ENCODE measurements at regions not wholly inside any gene's neighbourhood (a gene's known extent, or its start where the extent isn't known, plus 50 kb on each side); places are given as distances from the start of the nearest gene placed in this dataset.
"Not testable (repeated sequence)": the region's sequence is repeated elsewhere in the genome, so short reads cannot be mapped to it uniquely, and the experiment has no call there.

DNA sequence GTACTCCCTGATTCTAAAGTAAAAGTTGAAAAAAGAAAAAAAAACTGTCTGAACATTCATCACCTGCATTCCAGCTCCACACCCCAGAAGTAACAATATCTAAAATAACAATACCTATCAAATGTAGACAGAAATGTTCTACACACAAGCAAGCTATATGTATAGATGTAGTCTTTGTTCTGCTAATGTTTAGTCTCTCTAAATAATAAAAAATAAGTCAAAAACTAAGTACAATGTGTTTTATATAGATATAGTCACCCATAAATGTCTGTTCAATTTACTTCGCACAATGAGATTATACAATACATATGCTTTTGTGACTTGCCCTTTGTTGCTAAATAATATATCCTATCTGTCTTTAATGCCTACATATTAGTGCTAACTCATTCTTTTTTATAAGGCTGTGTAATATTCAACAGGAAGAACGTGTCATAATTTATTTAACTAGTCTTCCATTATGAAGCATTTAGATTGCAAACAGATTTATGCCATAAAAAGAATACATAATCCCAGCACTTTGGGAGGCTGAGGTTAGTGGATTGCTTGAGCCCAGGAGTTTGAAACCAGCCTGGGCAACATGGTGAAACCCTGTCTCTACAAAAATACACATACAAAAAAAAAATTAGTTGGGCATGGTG lies 216.2 kb upstream of the ZNF217 start:
- Mint-ChIP-seq H3K27ac (peak overlapping the region; percentile 86), H3K27me3 (no peaks in the 10 kb centered on the region), H3K4me3 (no peak overlapping the region), H3K36me3 (ENCODE audit: low read depth) (no peaks in the 10 kb centered on the region), H3K4me1 (peaks cover 9% of the 10 kb centered on the region)
- H3K9me3 ChIP-seq (ENCODE audit: control insufficient read depth, low read length, poor library complexity, severe bottlenecking), result no peaks in the 10 kb centered on the region
- DNase-seq (no peak), ATAC-seq (no peak)

DNA sequence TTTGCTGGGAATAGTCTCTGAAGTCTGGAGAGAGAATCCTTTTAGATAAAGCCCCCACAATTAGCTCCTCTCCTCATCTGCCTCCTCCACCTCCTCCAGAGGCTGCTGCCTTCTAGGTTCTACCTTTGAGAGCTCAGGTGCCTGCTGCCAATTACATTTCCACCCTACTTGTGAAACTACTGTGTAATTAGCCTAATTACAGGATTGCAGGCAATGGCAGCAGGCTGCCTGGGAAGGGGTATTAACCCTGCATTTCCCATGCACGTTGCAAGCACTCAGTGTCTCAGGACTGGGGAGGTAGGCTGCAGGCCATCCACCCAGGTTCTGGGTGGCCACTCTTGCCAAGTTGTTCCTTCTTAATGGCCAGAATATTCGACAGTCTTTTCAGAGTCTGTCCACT lies 215.6 kb upstream of the ZNF217 start:
- Mint-ChIP-seq H3K27ac (peak overlapping the region; percentile 86), H3K36me3 (ENCODE audit: low read depth) (no peaks in the 10 kb centered on the region), H3K27me3 (no peaks in the 10 kb centered on the region), H3K4me1 (peaks cover 5% of the 10 kb centered on the region), H3K4me3 (no peak overlapping the region)
- ATAC-seq, result no peak
- no peak for DNase-seq
- no peaks in the 10 kb centered on the region for H3K9me3 ChIP-seq (ENCODE audit: control insufficient read depth, low read length, poor library complexity, severe bottlenecking)

DNA sequence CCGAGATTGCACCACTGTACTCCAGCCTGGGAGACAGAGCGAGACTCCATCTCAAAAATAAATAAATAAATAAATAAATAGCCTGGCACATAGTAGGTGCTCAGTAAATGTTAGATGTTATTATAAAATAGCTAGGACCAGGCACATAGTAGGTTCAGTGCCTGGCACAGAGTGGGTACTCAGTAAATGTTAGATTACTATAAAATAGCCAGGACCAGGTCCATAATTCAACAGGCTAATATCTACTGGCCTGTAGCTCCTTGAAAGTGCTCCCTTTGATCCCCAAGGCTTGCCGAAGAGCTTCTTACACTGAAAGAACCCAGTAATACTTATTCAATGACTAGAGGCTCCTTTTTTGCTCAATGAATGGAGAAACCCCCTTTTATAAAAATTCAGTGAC lies 215.1 kb upstream of the ZNF217 start:
- Mint-ChIP-seq H3K27ac (peak overlapping the region; percentile 86), H3K36me3 (ENCODE audit: low read depth) (no peaks in the 10 kb centered on the region), H3K27me3 (no peaks in the 10 kb centered on the region), H3K4me1 (peaks cover 5% of the 10 kb centered on the region), H3K4me3 (no peak overlapping the region)
- DNase-seq (no peak), ATAC-seq (no peak)
- no peaks in the 10 kb centered on the region for H3K9me3 ChIP-seq (ENCODE audit: control insufficient read depth, low read length, poor library complexity, severe bottlenecking)

DNA sequence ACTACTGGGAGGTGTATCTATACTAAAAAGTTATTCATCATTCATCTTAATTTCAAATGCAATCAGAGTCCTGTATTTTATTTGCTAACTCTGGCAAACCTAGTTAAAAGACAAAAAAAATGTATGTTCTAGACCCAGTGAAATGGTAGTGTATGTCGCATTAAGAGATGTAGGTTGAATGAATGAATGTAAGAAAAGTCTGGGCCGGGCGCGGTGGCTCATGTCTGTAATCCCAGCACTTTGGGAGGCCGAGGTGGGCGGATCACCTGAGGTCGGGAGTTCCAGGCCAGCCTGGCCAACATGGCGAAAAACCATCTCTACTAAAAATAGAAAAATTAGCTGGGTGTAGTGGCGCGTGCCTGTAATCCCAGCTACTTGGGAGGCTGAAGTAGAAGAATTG lies 214.7 kb upstream of the ZNF217 start:
- H3K4me3 Mint-ChIP-seq; ATAC-seq; H3K9me3 ChIP-seq (ENCODE audit: control insufficient read depth, low read length, poor library complexity, severe bottlenecking); H3K27ac Mint-ChIP-seq; H3K27me3 Mint-ChIP-seq; DNase-seq; H3K36me3 Mint-ChIP-seq (ENCODE audit: low read depth); H3K4me1 Mint-ChIP-seq: not testable (repeated sequence)

DNA sequence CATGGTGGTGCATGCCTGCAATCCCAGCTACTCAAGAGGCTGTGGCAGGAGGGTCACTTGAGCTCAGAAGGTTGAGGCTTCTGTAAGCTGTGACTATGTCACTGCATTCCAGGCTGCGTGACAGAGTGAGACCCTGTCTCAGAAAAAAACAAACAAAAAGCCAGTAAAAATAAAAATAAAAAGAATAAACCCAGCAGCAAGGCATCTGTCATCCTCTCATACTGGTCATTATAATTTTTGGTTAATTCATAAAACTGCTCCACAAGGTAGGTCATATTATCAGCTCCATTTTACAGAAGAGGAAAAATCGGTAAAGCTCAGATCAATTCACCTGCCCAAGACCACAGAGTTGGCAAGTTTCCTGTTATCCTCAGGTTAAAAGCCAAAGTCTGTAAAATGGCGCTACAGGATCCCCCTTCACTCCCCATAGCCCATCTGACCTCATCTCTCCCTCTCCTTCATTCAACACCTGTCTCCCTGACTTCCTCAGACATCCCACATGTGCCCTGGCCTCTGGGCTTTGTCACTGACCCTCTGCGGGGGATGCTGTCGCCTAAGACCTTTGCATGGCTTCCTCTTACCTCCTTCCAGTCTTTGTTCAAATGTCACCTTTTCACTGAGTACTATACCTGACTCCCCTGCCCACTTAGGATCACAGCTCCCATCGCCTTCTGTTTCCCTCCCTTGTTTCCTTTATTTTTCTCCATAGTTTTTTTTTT lies 213.2 kb upstream of the ZNF217 start:
- ATAC-seq, result no peak
- no peak for DNase-seq
- H3K36me3 Mint-ChIP-seq (ENCODE audit: low read depth), result no peaks in the 10 kb centered on the region
- no peaks in the 10 kb centered on the region for H3K27me3 Mint-ChIP-seq
- H3K4me3 Mint-ChIP-seq, result no peak overlapping the region
- H3K27ac Mint-ChIP-seq, result peak overlapping the region; percentile 69
- H3K9me3 ChIP-seq (ENCODE audit: control insufficient read depth, low read length, poor library complexity, severe bottlenecking), result no peaks in the 10 kb centered on the region
- peaks cover 2% of the 10 kb centered on the region for H3K4me1 Mint-ChIP-seq

DNA sequence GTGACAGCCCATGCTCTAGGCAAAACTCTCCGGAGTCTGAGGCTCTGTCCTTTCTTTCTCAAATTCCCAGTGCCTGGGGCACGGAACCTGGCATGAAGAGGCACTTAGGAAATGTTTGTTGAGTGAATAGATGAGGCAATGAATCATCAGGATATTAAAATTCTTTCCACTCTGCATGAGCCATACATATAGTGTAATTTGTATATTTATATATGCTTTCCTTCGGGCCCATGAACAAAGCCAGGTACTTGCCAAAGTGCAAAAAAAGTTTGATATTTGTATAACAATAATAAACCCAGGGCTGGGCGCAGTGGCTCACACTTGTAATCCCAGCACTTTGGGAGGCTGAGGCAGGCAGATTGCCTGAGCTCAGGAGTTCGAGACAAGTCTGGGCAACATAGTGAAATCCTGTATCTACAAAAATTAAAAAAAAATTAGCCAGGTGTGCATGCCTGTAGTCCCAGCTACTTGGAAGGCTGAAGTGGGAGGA lies 212.3 kb upstream of the ZNF217 start:
- no peak overlapping the region for H3K4me3 Mint-ChIP-seq
- H3K36me3 Mint-ChIP-seq (ENCODE audit: low read depth), result no peaks in the 10 kb centered on the region
- DNase-seq (no peak), ATAC-seq (no peak)
- H3K9me3 ChIP-seq (ENCODE audit: control insufficient read depth, low read length, poor library complexity, severe bottlenecking), result no peaks in the 10 kb centered on the region
- no peaks in the 10 kb centered on the region for H3K27me3 Mint-ChIP-seq
- peaks cover 2% of the 10 kb centered on the region for H3K4me1 Mint-ChIP-seq
- H3K27ac Mint-ChIP-seq, result no peak overlapping the region

DNA sequence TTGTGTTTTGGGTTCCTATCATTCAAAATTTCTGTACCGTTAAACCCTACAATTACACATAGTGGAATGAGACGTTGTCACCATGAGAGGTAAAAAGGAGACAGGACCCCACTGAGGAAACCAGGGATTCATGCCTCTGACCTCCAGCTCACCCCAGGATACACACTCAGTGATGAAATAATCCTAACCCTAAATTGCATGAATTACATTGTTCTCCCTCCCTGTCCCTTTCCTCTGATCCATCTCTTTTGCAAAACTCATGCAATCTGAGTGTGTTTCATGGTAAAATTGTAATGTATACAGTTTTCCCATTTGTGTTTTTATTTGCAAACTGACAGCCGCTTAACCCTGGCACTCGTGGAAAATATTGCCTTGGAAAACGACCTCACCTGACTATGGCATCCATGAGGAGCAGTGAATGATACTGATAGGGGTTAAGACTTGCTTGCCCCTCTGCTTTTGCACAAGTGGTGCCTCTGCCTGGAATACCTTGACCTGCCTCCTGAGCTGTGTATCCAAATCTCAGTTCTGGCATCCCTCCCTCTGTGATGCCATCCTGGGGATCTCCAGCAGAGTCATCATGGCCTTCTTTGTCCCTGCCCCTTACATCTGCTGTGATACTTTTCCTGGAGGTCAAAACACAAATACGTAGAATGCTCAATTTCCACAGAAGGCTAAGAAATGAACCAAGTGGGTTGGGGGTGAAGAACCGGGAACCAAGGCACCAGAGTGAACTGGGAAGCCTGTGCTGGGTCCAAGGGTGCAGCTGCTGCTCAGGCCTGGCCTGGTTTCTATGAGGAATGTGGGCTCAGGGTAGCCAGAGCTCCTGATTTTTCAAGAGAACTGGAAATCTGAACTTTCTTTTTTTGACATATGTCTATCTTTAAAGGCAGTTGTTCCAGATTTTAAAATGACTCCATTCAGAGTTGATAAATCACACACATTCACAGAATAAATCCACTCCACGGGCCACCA lies 211.6 kb upstream of the ZNF217 start:
- Mint-ChIP-seq H3K4me3 (no peak overlapping the region), H3K36me3 (ENCODE audit: low read depth) (no peaks in the 10 kb centered on the region), H3K27ac (no peak overlapping the region), H3K27me3 (no peaks in the 10 kb centered on the region), H3K4me1 (peaks cover 2% of the 10 kb centered on the region)
- ATAC-seq (no peak), DNase-seq (no peak)
- H3K9me3 ChIP-seq (ENCODE audit: control insufficient read depth, low read length, poor library complexity, severe bottlenecking), result no peaks in the 10 kb centered on the region

DNA sequence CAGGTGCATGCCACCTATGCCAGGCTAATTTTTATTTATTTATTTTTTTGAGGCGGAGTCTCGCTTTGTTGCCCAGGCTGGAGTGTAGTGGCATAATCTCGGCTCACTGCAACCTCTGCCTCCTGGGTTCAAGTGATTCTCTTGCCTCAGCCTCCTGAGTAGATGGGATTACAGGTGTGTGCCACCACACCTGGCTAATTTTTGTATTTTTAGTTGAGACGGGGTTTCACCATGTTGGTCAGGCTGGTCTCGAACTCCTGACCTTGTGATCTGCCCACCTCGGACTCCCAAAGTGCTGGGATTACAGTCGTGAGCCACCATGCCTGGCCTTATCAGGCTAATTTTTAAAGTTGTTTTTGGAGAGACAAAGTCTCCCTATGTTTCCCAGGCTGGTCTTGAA lies 210.7 kb upstream of the ZNF217 start:
- H3K27ac Mint-ChIP-seq; ATAC-seq; H3K4me1 Mint-ChIP-seq; H3K27me3 Mint-ChIP-seq; H3K36me3 Mint-ChIP-seq (ENCODE audit: low read depth); H3K4me3 Mint-ChIP-seq; H3K9me3 ChIP-seq (ENCODE audit: control insufficient read depth, low read length, poor library complexity, severe bottlenecking); DNase-seq: not testable (repeated sequence)

DNA sequence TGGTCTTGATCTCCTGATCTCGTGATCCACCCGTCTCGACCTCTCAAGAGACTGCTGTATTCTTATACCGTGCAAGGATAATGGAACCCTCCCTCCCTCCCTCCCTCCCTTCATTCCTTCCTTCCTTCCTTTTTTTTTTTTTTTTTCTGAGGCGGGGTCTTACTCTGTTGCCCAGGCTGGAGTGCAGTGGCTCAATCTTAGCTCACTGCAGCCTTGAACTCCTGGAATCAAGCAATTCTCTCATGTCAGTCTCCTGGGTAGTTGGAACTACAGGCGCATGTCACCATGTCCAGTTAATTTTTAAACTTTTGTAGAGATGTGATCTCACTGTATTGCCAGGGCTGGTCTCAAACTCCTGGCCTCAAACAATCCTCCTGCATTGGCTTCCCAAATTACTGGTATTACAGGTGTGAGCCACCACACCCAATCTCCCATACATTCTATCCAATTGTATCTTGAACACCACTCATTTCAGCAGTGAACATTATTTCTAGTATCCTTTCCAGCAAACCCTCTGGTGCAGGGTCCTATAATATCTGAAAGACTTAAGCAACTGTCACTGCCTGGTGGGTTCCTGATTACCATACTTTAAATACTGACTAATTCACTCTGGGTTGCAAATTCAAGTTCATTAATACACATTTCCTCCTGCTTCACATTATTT lies 210.0 kb upstream of the ZNF217 start:
- DNase-seq (no peak), ATAC-seq (no peak)
- Mint-ChIP-seq H3K27ac (no peak overlapping the region), H3K4me3 (no peak overlapping the region), H3K27me3 (no peaks in the 10 kb centered on the region), H3K36me3 (ENCODE audit: low read depth) (no peaks in the 10 kb centered on the region), H3K4me1 (no peaks in the 10 kb centered on the region)
- H3K9me3 ChIP-seq (ENCODE audit: control insufficient read depth, low read length, poor library complexity, severe bottlenecking), result no peaks in the 10 kb centered on the region

DNA sequence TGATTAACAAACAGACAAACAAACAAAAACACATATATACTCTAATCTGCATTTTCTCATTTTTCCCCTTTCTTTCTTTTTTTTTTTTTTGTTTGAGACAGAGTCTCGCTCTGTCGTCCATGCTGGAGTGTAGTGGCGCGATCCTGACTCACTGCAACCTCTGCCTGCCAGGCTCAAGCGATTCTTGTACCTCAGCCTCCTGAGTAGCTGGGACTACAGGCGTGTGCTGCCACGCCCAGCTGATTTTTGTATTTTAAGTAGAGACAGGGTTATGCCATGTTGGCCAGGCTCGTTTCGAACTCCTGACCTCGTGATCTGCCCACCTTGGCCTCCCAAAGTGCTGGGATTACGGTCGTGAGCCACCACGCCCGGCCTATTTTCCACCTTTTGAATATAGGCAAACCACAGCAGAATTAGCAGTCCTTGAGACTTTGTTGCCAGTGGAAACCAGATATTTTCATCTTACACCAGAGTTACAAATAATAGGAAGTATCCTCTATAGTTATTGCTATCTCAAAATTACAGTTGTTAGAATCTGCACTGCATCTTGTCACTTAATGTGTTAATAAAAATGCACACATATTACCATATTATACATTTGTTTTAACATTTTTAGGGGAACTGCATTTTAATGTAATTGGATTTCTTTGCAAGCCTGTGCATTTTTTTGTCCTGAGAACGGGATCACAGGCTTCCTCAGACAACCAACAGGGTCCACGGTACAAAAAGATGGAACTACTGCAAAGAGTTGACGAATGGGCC lies 208.2 kb upstream of the ZNF217 start:
- ATAC-seq, result no peak
- Mint-ChIP-seq H3K27ac (no peak overlapping the region), H3K27me3 (no peaks in the 10 kb centered on the region), H3K4me1 (no peaks in the 10 kb centered on the region), H3K36me3 (ENCODE audit: low read depth) (no peaks in the 10 kb centered on the region), H3K4me3 (no peak overlapping the region)
- DNase-seq, result no peak
- no peaks in the 10 kb centered on the region for H3K9me3 ChIP-seq (ENCODE audit: control insufficient read depth, low read length, poor library complexity, severe bottlenecking)

DNA sequence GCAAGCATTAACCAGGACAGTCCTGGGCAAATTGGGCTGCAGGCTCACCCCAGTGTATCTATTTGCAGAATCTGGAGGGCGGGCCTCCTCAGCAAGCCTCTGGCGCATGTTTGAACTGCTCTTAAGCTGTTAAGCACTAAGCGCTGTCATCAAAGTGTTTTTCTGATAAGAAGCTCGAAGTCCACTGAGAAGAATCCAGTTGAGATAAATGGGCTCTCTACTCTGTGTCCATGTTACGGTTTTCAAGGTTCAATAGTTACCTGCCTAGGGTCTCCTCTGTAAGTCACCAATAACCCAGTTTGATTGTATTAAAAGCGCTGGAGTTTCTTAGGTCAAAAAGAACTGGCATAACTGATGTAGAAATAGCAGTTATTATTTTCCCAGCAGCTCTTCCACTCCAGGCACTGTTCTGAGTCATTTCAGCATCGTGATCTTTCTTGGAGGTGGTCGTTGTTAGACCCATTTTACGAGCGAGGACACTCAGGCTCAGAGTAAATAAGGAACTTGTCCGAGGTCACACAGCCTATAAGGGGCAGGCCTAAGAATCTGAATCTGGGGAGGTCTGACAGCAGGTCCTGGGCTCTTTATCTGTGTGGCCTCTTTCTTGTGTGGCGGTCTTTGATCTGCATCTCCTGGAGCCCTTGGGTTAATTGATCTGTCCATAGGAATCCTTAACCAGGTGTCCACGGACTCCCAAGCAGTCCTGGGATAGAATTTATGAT lies 207.4 kb upstream of the ZNF217 start:
- no peak for ATAC-seq
- H3K27ac Mint-ChIP-seq, result no peak overlapping the region
- no peaks in the 10 kb centered on the region for H3K9me3 ChIP-seq (ENCODE audit: control insufficient read depth, low read length, poor library complexity, severe bottlenecking)
- H3K4me3 Mint-ChIP-seq, result no peak overlapping the region
- H3K4me1 Mint-ChIP-seq, result no peaks in the 10 kb centered on the region
- H3K27me3 Mint-ChIP-seq, result no peaks in the 10 kb centered on the region
- H3K36me3 Mint-ChIP-seq (ENCODE audit: low read depth), result no peaks in the 10 kb centered on the region
- DNase-seq, result no peak

DNA sequence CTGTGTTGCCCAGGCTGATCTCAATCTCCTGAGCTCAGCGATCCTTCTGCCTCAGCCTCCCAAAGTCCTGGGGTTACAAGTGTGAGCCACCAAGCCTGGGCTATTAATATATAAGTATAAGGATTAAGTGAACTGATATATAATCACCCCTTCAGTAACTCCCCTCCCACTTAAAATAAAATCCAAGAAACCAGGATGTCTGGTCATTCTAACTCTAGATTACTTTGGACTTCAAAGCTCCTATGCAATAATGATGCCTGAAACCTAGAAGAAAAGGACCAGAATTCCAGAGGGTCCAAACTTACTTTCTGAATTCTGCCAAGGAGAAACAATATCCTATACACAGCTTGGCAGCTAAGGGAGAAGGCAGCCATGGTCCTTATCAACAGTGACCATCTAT lies 206.8 kb upstream of the ZNF217 start:
- H3K4me3 Mint-ChIP-seq, result no peak overlapping the region
- ATAC-seq (no peak), DNase-seq (no peak)
- no peaks in the 10 kb centered on the region for H3K9me3 ChIP-seq (ENCODE audit: control insufficient read depth, low read length, poor library complexity, severe bottlenecking)
- H3K4me1 Mint-ChIP-seq, result no peaks in the 10 kb centered on the region
- no peaks in the 10 kb centered on the region for H3K27me3 Mint-ChIP-seq
- H3K36me3 Mint-ChIP-seq (ENCODE audit: low read depth), result no peaks in the 10 kb centered on the region
- no peak overlapping the region for H3K27ac Mint-ChIP-seq

Measured in T-helper 17 cell (primary cell).